ENCODE measurements at regions not wholly inside any gene's neighbourhood (a gene's known extent, or its start where the extent isn't known, plus 50 kb on each side); places are given as distances from the start of the nearest gene placed in this dataset.

GRCh38 chr4:180946188-180946587 is 1297.0 kb upstream of the TENM3 start:
- Histone ChIP-seq H3K27me3 (ENCODE audit: control insufficient read depth, insufficient read depth, low read length) (no peaks in the 10 kb centered on the region), H3K9me3 (ENCODE audit: control insufficient read depth in 2 of 3, insufficient read depth in 1 of 3, low read length in 3 of 3) (no peaks in the 10 kb centered on the region), H3K9ac (ENCODE audit: low read length in 3 of 3) (no peak overlapping the region), H3K36me3 (ENCODE audit: control insufficient read depth in 2 of 3, insufficient read depth in 3 of 3, low read length in 3 of 3) (no peaks in the 10 kb centered on the region), H3K27ac (ENCODE audit: low read depth in 2 of 2, low read length in 2 of 2) (no peak overlapping the region), H3K4me3 (ENCODE audit: low read length in 3 of 3) (no peak overlapping the region), H3K4me1 (ENCODE audit: control insufficient read depth in 2 of 3, insufficient read depth in 2 of 3, low read depth in 1 of 3, low read length in 3 of 3) (no peaks in the 10 kb centered on the region)
- no peak for TF ChIP-seq CTCF (IDR thresholded peaks at IDR 0.05; ENCODE audit: borderline replicate concordance, extremely low read depth, insufficient read depth)
- DNase-seq (no peak), FAIRE-seq (no peak)
- intact Hi-C loops (cut with DNase I) = no loop called here

GRCh38 chr4:180947425-180947824 is 1295.8 kb upstream of the TENM3 start:
- Histone ChIP-seq H3K9me3 (ENCODE audit: control insufficient read depth in 2 of 3, insufficient read depth in 1 of 3, low read length in 3 of 3) (no peaks in the 10 kb centered on the region), H3K4me3 (ENCODE audit: low read length in 3 of 3) (no peak overlapping the region), H3K9ac (ENCODE audit: low read length in 3 of 3) (no peak overlapping the region), H3K4me1 (ENCODE audit: control insufficient read depth in 2 of 3, insufficient read depth in 2 of 3, low read depth in 1 of 3, low read length in 3 of 3) (no peaks in the 10 kb centered on the region), H3K27me3 (ENCODE audit: control insufficient read depth, insufficient read depth, low read length) (no peaks in the 10 kb centered on the region), H3K27ac (ENCODE audit: low read depth in 2 of 2, low read length in 2 of 2) (no peak overlapping the region), H3K36me3 (ENCODE audit: control insufficient read depth in 2 of 3, insufficient read depth in 3 of 3, low read length in 3 of 3) (no peaks in the 10 kb centered on the region)
- intact Hi-C loops (cut with DNase I) = no loop called here
- FAIRE-seq (no peak), DNase-seq (peak in 2 of 5 donors; percentile 60 to 82)
- no peak for TF ChIP-seq CTCF (IDR thresholded peaks at IDR 0.05; ENCODE audit: borderline replicate concordance, extremely low read depth, insufficient read depth)

- DNase-seq (no peak), FAIRE-seq (no peak)
- H3K9me3 ChIP-seq (ENCODE audit: control insufficient read depth in 2 of 3, insufficient read depth in 1 of 3, low read length in 3 of 3) = no peaks in the 10 kb centered on the region
- H3K9ac ChIP-seq (ENCODE audit: low read length in 3 of 3) = no peak overlapping the region
- no peak overlapping the region for H3K27ac ChIP-seq (ENCODE audit: low read depth in 2 of 2, low read length in 2 of 2)
- intact Hi-C loops (cut with DNase I) = no loop called here
- no peak for TF ChIP-seq CTCF (IDR thresholded peaks at IDR 0.05; ENCODE audit: borderline replicate concordance, extremely low read depth, insufficient read depth)
- H3K36me3 ChIP-seq (ENCODE audit: control insufficient read depth in 2 of 3, insufficient read depth in 3 of 3, low read length in 3 of 3) = no peaks in the 10 kb centered on the region
- no peaks in the 10 kb centered on the region for H3K27me3 ChIP-seq (ENCODE audit: control insufficient read depth, insufficient read depth, low read length)
- no peak overlapping the region for H3K4me3 ChIP-seq (ENCODE audit: low read length in 3 of 3)
- no peaks in the 10 kb centered on the region for H3K4me1 ChIP-seq (ENCODE audit: control insufficient read depth in 2 of 3, insufficient read depth in 2 of 3, low read depth in 1 of 3, low read length in 3 of 3)
Measured at GRCh38 chr4:180949424-180950213, 1293.6 kb upstream of the TENM3 start.

Data from kidney (tissue), 13 donors.